GM18498 (cell line): ENCODE measurements at regions not wholly inside any gene's neighbourhood (a gene's known extent, or its start where the extent isn't known, plus 50 kb on each side); places are given as distances from the start of the nearest gene placed in this dataset.

Source experiments
- ATAC-seq: cut with Tn5 transposase; IDR thresholded peaks from one replicate; pipeline ENCODE4 v1.9.1; 2021; ENCODE audit warnings: mild to moderate bottlenecking, moderate library complexity; ENCODE audit not compliant: unreplicated experiment

GRCh38 chr3:181134873-181135272 is 145.3 kb upstream of the DNAJC19 start:
- no peak for ATAC-seq

GRCh38 chr3:181133832-181134231 is 144.3 kb upstream of the DNAJC19 start:
- ATAC-seq = no peak

- no peak for ATAC-seq
Measured at GRCh38 chr3:181105646-181106045, 116.1 kb upstream of the DNAJC19 start.

GRCh38 chr3:181103605-181104004 is 114.1 kb upstream of the DNAJC19 start:
- no peak for ATAC-seq

- no peak for ATAC-seq
Measured at GRCh38 chr3:181086011-181086410, 96.5 kb upstream of the DNAJC19 start.

- no peak for ATAC-seq
Measured at GRCh38 chr3:181081930-181082329, 92.4 kb upstream of the DNAJC19 start.

GRCh38 chr3:181076558-181076957 is 87.0 kb upstream of the DNAJC19 start:
- ATAC-seq = no peak

GRCh38 chr3:181075098-181075497 is 85.6 kb upstream of the DNAJC19 start:
- no peak for ATAC-seq

- ATAC-seq = no peak
Measured at GRCh38 chr3:181066143-181067087, 76.9 kb upstream of the DNAJC19 start.

- no peak for ATAC-seq
Measured at GRCh38 chr3:181056136-181056732, 66.7 kb upstream of the DNAJC19 start.

- no peak for ATAC-seq
Measured at GRCh38 chr3:181054538-181054937, 65.0 kb upstream of the DNAJC19 start.

- no peak for ATAC-seq
Measured at GRCh38 chr3:181052256-181052655, 62.7 kb upstream of the DNAJC19 start.

- ATAC-seq = no peak
Measured at GRCh38 chr3:181050738-181051137, 61.2 kb upstream of the DNAJC19 start.

- ATAC-seq = no peak
Measured at GRCh38 chr3:181040030-181040429, 50.5 kb upstream of the DNAJC19 start.
